KMS-11 (cell line): ENCODE measurements at regions not wholly inside any gene's neighbourhood (a gene's known extent, or its start where the extent isn't known, plus 50 kb on each side); places are given as distances from the start of the nearest gene placed in this dataset.

Experiments used
- H2AFZ ChIP-seq: fragments of 200-600 bp; sonication (generic); 2 replicates; pipeline ENCODE4 v1.6.1; 2016; ENCODE audit warnings: antibody characterized with exemption, mixed run types, low read depth
- H3K27ac ChIP-seq: fragments of 200-600 bp; sonication (generic); 2 replicates; pipeline ENCODE4 v1.6.1; 2016; ENCODE audit warnings: mild to moderate bottlenecking, mixed run types
- H3K27me3 ChIP-seq: fragments of 200-600 bp; sonication (generic); 2 replicates; pipeline ENCODE4 v1.6.1; 2017; ENCODE audit warnings: mild to moderate bottlenecking, low read depth, mixed run types, moderate library complexity; ENCODE audit not compliant: insufficient read depth
- H3K36me3 ChIP-seq: fragments of 200-600 bp; sonication (generic); 2 replicates; pipeline ENCODE4 v1.6.1; 2017; ENCODE audit warnings: mild to moderate bottlenecking, mixed run types; ENCODE audit not compliant: insufficient read depth
- H3K4me1 ChIP-seq: fragments of 200-600 bp; sonication (generic); 2 replicates; pipeline ENCODE4 v1.6.1; 2016; ENCODE audit warnings: mild to moderate bottlenecking, low read depth, mixed run types; ENCODE audit not compliant: poor library complexity, severe bottlenecking
- H3K4me2 ChIP-seq: fragments of 200-600 bp; sonication (generic); 2 replicates; pipeline ENCODE4 v1.7.0; 2016; ENCODE audit warnings: mild to moderate bottlenecking, mixed run types
- H3K4me3 ChIP-seq: fragments of 200-600 bp; sonication (generic); IDR thresholded peaks from 2 replicates; pipeline ENCODE4 v1.6.1; 2017; ENCODE audit warnings: low read depth, low read length, mixed read lengths; ENCODE audit not compliant: insufficient read depth
- H3K79me2 ChIP-seq: fragments of 200-600 bp; sonication (generic); 2 replicates; pipeline ENCODE4 v1.6.1; 2016; ENCODE audit warnings: low read depth, mixed run types; ENCODE audit not compliant: insufficient read depth
- H3K9ac ChIP-seq: fragments of 200-600 bp; sonication (generic); 2 replicates; pipeline ENCODE4 v1.6.1; 2016; ENCODE audit warnings: mild to moderate bottlenecking, mixed run types
- H4K20me1 ChIP-seq: fragments of 200-600 bp; sonication (generic); 2 replicates; pipeline ENCODE4 v1.6.1; 2016; ENCODE audit warnings: mild to moderate bottlenecking, mixed run types; ENCODE audit not compliant: insufficient read depth
- TF ChIP-seq, protein P1 (sequence below): fragments of 200-600 bp; sonication (generic); conservative IDR thresholded peaks from 2 replicates; pipeline ENCODE4 v1.6.1; 2017; ENCODE audit warnings: low read depth, mild to moderate bottlenecking, antibody characterized with exemption, low read length, moderate library complexity, mixed read lengths

DNA sequence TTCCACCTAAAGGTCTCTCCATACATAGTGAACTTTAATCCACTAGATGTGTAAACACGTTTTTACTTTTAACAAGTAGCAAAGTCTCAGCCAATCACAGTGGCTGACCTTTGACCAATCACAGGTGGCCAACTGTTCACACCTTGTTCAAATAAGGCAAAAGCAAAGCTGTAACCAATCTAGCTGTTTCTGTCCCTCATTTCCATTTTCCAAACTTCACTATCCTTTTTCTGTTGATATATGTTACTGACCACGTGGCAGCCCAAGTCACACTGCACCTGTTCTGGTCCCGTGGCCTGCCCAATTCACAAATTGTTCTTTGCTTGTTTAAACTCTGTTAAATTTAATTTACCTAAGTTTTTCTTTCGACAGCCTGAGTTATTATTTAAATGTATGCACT, 393.5 kb upstream of the NETO1 start:
- no peak overlapping the region for H3K4me3 ChIP-seq
- no peak overlapping the region for H3K9ac ChIP-seq
- no peaks in the 10 kb centered on the region for H3K27me3 ChIP-seq
- H3K36me3 ChIP-seq, result no peaks in the 10 kb centered on the region
- H2AFZ ChIP-seq, result no peak overlapping the region
- H3K79me2 ChIP-seq, result no peaks in the 10 kb centered on the region
- H3K4me2 ChIP-seq, result no peak overlapping the region
- TF ChIP-seq, protein P1, sequence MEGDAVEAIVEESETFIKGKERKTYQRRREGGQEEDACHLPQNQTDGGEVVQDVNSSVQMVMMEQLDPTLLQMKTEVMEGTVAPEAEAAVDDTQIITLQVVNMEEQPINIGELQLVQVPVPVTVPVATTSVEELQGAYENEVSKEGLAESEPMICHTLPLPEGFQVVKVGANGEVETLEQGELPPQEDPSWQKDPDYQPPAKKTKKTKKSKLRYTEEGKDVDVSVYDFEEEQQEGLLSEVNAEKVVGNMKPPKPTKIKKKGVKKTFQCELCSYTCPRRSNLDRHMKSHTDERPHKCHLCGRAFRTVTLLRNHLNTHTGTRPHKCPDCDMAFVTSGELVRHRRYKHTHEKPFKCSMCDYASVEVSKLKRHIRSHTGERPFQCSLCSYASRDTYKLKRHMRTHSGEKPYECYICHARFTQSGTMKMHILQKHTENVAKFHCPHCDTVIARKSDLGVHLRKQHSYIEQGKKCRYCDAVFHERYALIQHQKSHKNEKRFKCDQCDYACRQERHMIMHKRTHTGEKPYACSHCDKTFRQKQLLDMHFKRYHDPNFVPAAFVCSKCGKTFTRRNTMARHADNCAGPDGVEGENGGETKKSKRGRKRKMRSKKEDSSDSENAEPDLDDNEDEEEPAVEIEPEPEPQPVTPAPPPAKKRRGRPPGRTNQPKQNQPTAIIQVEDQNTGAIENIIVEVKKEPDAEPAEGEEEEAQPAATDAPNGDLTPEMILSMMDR, result no peak
- no peaks in the 10 kb centered on the region for H3K4me1 ChIP-seq
- H4K20me1 ChIP-seq, result no peaks in the 10 kb centered on the region
- H3K27ac ChIP-seq, result no peak overlapping the region

GRCh38 chr18:73258375-73259087, 390.7 kb upstream of the NETO1 start:
- H3K79me2 ChIP-seq, result no peaks in the 10 kb centered on the region
- no peak overlapping the region for H2AFZ ChIP-seq
- TF ChIP-seq, protein P1, result no peak
- H3K27me3 ChIP-seq, result no peaks in the 10 kb centered on the region
- no peak overlapping the region for H3K4me2 ChIP-seq
- H4K20me1 ChIP-seq, result no peaks in the 10 kb centered on the region
- no peak overlapping the region for H3K27ac ChIP-seq
- H3K9ac ChIP-seq, result no peak overlapping the region
- H3K4me1 ChIP-seq, result no peaks in the 10 kb centered on the region
- H3K4me3 ChIP-seq, result no peak overlapping the region
- H3K36me3 ChIP-seq, result no peaks in the 10 kb centered on the region

DNA sequence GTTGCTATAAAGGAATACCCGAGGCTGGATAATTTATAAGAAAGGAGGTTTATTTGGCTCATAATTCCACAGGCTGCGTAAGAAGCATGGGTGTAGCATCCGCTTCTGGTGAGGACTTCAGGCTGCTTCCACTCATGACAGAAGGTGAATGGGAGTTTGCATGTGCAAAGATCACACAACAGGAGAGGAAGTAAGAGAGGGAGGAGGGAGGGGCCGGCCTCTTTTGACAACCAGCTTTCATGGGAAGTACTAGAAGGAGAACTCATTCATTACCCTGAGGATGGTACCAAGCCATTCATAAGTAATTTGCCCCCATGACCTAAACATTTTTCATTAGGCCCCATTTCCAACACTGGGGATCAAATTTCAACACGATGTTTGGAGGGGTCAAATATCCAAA, 386.8 kb upstream of the NETO1 start:
- Histone ChIP-seq H3K4me2 (no peak overlapping the region), H3K4me1 (no peaks in the 10 kb centered on the region), H3K27ac (no peak overlapping the region), H4K20me1 (no peaks in the 10 kb centered on the region), H3K27me3 (no peaks in the 10 kb centered on the region), H2AFZ (no peak overlapping the region), H3K4me3 (no peak overlapping the region), H3K79me2 (no peaks in the 10 kb centered on the region), H3K36me3 (no peaks in the 10 kb centered on the region), H3K9ac (no peak overlapping the region)
- TF ChIP-seq, protein P1, result no peak

DNA sequence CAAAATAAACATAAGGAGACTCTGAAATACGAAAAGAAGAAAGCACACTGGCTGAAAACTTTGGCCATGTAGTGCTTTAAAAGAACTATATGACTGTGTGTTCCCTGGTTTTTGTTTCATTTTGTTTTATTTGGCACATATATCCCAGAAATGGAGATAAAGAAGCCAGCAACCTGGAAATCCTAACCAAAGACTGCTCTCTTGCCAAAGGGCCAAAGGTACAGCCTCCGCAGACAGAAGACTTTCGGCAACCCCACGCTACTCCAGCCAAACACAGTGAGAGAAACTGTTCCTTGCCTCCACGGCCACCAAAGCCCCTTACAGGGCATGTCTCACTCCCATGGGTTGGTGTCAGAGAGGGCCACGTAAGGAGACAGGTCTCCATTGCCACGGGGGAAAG, 381.2 kb upstream of the NETO1 start:
- TF ChIP-seq, protein P1, result no peak
- no peak overlapping the region for H3K9ac ChIP-seq
- no peaks in the 10 kb centered on the region for H3K27me3 ChIP-seq
- H4K20me1 ChIP-seq, result no peaks in the 10 kb centered on the region
- H3K4me1 ChIP-seq, result no peaks in the 10 kb centered on the region
- no peaks in the 10 kb centered on the region for H3K79me2 ChIP-seq
- no peak overlapping the region for H2AFZ ChIP-seq
- no peak overlapping the region for H3K27ac ChIP-seq
- H3K36me3 ChIP-seq, result no peaks in the 10 kb centered on the region
- no peak overlapping the region for H3K4me3 ChIP-seq
- no peak overlapping the region for H3K4me2 ChIP-seq
